AG20443 (cell line): ENCODE measurements at regions not wholly inside any gene's neighbourhood (a gene's known extent, or its start where the extent isn't known, plus 50 kb on each side); places are given as distances from the start of the nearest gene placed in this dataset.

ENCODE experiments used
- DNase-seq: peaks from one replicate; pipeline ENCODE4 v3.0.0; 2012; ENCODE audit warnings: low spot score, mixed read lengths

- DNase-seq: no peak
Measured at GRCh38 chr10:131490991-131491594, 179.6 kb upstream of the TCERG1L start.

GRCh38 chr10:131492211-131492857, 180.8 kb upstream of the TCERG1L start:
- no peak for DNase-seq

GRCh38 chr10:131493432-131493831, 181.9 kb upstream of the TCERG1L start:
- DNase-seq: no peak

- DNase-seq: no peak
Measured at GRCh38 chr10:131494451-131494850, 182.9 kb upstream of the TCERG1L start.

GRCh38 chr10:131495224-131495623, 183.7 kb upstream of the TCERG1L start:
- no peak for DNase-seq

- DNase-seq: no peak
Measured at GRCh38 chr10:131495892-131496291, 184.4 kb upstream of the TCERG1L start.

GRCh38 chr10:131496351-131497052, 185.0 kb upstream of the TCERG1L start:
- no peak for DNase-seq

- no peak for DNase-seq
Measured at GRCh38 chr10:131499566-131499965, 188.0 kb upstream of the TCERG1L start.

- no peak for DNase-seq
Measured at GRCh38 chr10:131500181-131500580, 188.7 kb upstream of the TCERG1L start.

GRCh38 chr10:131500892-131501291, 189.4 kb upstream of the TCERG1L start:
- DNase-seq: no peak

GRCh38 chr10:131503992-131504391, 192.5 kb upstream of the TCERG1L start:
- no peak for DNase-seq

GRCh38 chr10:131511391-131511790, 199.9 kb upstream of the TCERG1L start:
- DNase-seq: no peak

GRCh38 chr10:131512852-131513251, 201.3 kb upstream of the TCERG1L start:
- no peak for DNase-seq

GRCh38 chr10:131513445-131513844, 201.9 kb upstream of the TCERG1L start:
- DNase-seq: no peak

- DNase-seq: no peak
Measured at GRCh38 chr10:131513901-131514300, 202.4 kb upstream of the TCERG1L start.

- DNase-seq: no peak
Measured at GRCh38 chr10:131514454-131514853, 202.9 kb upstream of the TCERG1L start.

- no peak for DNase-seq
Measured at GRCh38 chr10:131516285-131516684, 204.8 kb upstream of the TCERG1L start.

GRCh38 chr10:131517781-131518180, 206.3 kb upstream of the TCERG1L start:
- DNase-seq: no peak

GRCh38 chr10:131519723-131520605, 208.4 kb upstream of the TCERG1L start:
- DNase-seq: no peak

- DNase-seq: no peak
Measured at GRCh38 chr10:131531265-131532190, 220.0 kb upstream of the TCERG1L start.

- no peak for DNase-seq
Measured at GRCh38 chr10:131532291-131532690, 220.8 kb upstream of the TCERG1L start.
